ENCODE measurements at regions not wholly inside any gene's neighbourhood (a gene's known extent, or its start where the extent isn't known, plus 50 kb on each side); places are given as distances from the start of the nearest gene placed in this dataset.

DNA sequence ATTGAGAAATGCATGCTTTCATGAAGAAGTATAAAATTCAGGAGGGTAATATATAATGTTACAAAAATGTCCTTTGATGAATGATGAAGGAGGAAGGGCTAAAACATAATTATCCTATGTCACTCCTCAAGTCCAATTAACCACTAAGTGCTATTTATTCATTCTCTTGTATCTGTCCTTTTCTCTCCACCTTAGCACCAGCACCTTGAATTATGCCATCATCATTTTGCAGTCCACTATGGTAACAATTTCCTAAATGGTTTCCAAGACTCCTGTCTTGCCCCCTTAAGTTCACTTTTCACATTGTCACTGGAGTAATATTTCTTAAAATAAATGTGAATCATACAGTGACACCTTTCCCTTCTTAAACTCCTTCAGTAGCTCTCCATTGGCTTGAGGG, 756.3 kb downstream of the STPG2 start:
- TF ChIP-seq, protein P1, sequence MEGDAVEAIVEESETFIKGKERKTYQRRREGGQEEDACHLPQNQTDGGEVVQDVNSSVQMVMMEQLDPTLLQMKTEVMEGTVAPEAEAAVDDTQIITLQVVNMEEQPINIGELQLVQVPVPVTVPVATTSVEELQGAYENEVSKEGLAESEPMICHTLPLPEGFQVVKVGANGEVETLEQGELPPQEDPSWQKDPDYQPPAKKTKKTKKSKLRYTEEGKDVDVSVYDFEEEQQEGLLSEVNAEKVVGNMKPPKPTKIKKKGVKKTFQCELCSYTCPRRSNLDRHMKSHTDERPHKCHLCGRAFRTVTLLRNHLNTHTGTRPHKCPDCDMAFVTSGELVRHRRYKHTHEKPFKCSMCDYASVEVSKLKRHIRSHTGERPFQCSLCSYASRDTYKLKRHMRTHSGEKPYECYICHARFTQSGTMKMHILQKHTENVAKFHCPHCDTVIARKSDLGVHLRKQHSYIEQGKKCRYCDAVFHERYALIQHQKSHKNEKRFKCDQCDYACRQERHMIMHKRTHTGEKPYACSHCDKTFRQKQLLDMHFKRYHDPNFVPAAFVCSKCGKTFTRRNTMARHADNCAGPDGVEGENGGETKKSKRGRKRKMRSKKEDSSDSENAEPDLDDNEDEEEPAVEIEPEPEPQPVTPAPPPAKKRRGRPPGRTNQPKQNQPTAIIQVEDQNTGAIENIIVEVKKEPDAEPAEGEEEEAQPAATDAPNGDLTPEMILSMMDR (IDR thresholded peaks at IDR 0.05) = no peak
- TF ChIP-seq POLR2A (IDR thresholded peaks at IDR 0.05) = no peak
